ENCODE measurements at regions not wholly inside any gene's neighbourhood (a gene's known extent, or its start where the extent isn't known, plus 50 kb on each side); places are given as distances from the start of the nearest gene placed in this dataset.

- no peak overlapping the region for H3K14ac ChIP-seq (ENCODE audit: low read length)
- no peak overlapping the region for H3K4ac ChIP-seq (ENCODE audit: low read depth, low read length)
These were observed 215.1 kb upstream of the ARRDC3 start for GRCh38 chr5:91598216-91598615.

GRCh38 chr5:91595424-91595823, 212.3 kb upstream of the ARRDC3 start:
- Histone ChIP-seq H3K4me2 (ENCODE audit: low read length) (no peak overlapping the region), H3K27me3 (ENCODE audit: insufficient read depth, low read length) (no peaks in the 10 kb centered on the region), H3K79me1 (ENCODE audit: low read length) (no peaks in the 10 kb centered on the region), H2BK12ac (ENCODE audit: low read length) (no peak overlapping the region), H4K91ac (ENCODE audit: low read depth, low read length) (no peak overlapping the region), H3K36me3 (ENCODE audit: control insufficient read depth in 1 of 2, insufficient read depth in 2 of 2, low read length in 2 of 2) (no peaks in the 10 kb centered on the region), H3K4me1 (ENCODE audit: control insufficient read depth in 1 of 2, insufficient read depth in 2 of 2, low read length in 2 of 2) (no peaks in the 10 kb centered on the region), H3K23ac (ENCODE audit: low read length) (no peak overlapping the region), H2BK5ac (ENCODE audit: low read depth, low read length, poor library complexity) (no peak overlapping the region), H4K12ac (ENCODE audit: low read depth, low read length) (no peak overlapping the region), H2BK120ac (ENCODE audit: insufficient read depth, low read length, poor library complexity) (no peak overlapping the region), H3K4me3 (ENCODE audit: low read depth, low read length) (no peak overlapping the region), H3K4ac (ENCODE audit: low read depth, low read length) (no peak overlapping the region), H2AK5ac (ENCODE audit: low read length) (no peak overlapping the region), H4K8ac (ENCODE audit: low read depth, low read length) (no peak overlapping the region), H3K9me3 (ENCODE audit: insufficient read depth, low read depth, low read length) (no peaks in the 10 kb centered on the region), H3K27ac (ENCODE audit: low read depth, low read length) (no peak overlapping the region), H3K79me2 (ENCODE audit: control insufficient read depth, insufficient read depth, low read length, poor library complexity) (no peaks in the 10 kb centered on the region), H3K18ac (ENCODE audit: low read length) (no peak overlapping the region), H3K9ac (ENCODE audit: low read length) (no peak overlapping the region), H3K14ac (ENCODE audit: low read length) (no peak overlapping the region), H2AFZ (ENCODE audit: insufficient read depth, low read length, poor library complexity) (no peak overlapping the region)
- DNase-seq, result no peak
- WGBS (ENCODE audit: extremely low coverage, insufficient coverage, insufficient read length), result no CpG with 5 or more reads among the region's 3 CpGs

More at GRCh38 chr5:91598216-91598615, 215.1 kb upstream of the ARRDC3 start:
- Histone ChIP-seq H3K4me2 (ENCODE audit: low read length) (no peak overlapping the region), H3K18ac (ENCODE audit: low read length) (no peak overlapping the region), H4K8ac (ENCODE audit: low read depth, low read length) (no peak overlapping the region), H3K79me1 (ENCODE audit: low read length) (no peaks in the 10 kb centered on the region), H3K9me3 (ENCODE audit: insufficient read depth, low read depth, low read length) (no peaks in the 10 kb centered on the region), H3K4me3 (ENCODE audit: low read depth, low read length) (no peak overlapping the region), H2AK5ac (ENCODE audit: low read length) (no peak overlapping the region), H3K27ac (ENCODE audit: low read depth, low read length) (no peak overlapping the region), H2BK12ac (ENCODE audit: low read length) (no peak overlapping the region), H4K91ac (ENCODE audit: low read depth, low read length) (no peak overlapping the region), H2BK120ac (ENCODE audit: insufficient read depth, low read length, poor library complexity) (no peak overlapping the region), H4K12ac (ENCODE audit: low read depth, low read length) (no peak overlapping the region), H3K4me1 (ENCODE audit: control insufficient read depth in 1 of 2, insufficient read depth in 2 of 2, low read length in 2 of 2) (no peaks in the 10 kb centered on the region), H3K79me2 (ENCODE audit: control insufficient read depth, insufficient read depth, low read length, poor library complexity) (no peaks in the 10 kb centered on the region), H3K9ac (ENCODE audit: low read length) (no peak overlapping the region), H3K23ac (ENCODE audit: low read length) (no peak overlapping the region), H3K36me3 (ENCODE audit: control insufficient read depth in 1 of 2, insufficient read depth in 2 of 2, low read length in 2 of 2) (no peaks in the 10 kb centered on the region), H3K27me3 (ENCODE audit: insufficient read depth, low read length) (no peaks in the 10 kb centered on the region), H2BK5ac (ENCODE audit: low read depth, low read length, poor library complexity) (no peak overlapping the region), H2AFZ (ENCODE audit: insufficient read depth, low read length, poor library complexity) (no peak overlapping the region)
- WGBS (ENCODE audit: extremely low coverage, insufficient coverage, insufficient read length), result no CpG with 5 or more reads among the region's 2 CpGs
- no peak for DNase-seq

GRCh38 chr5:91591076-91591475, 208.0 kb upstream of the ARRDC3 start:
- Histone ChIP-seq H3K27ac (ENCODE audit: low read depth, low read length) (no peak overlapping the region), H3K4ac (ENCODE audit: low read depth, low read length) (no peak overlapping the region), H4K8ac (ENCODE audit: low read depth, low read length) (no peak overlapping the region), H2BK12ac (ENCODE audit: low read length) (no peak overlapping the region), H3K27me3 (ENCODE audit: insufficient read depth, low read length) (no peaks in the 10 kb centered on the region), H2AFZ (ENCODE audit: insufficient read depth, low read length, poor library complexity) (no peak overlapping the region), H3K36me3 (ENCODE audit: control insufficient read depth in 1 of 2, insufficient read depth in 2 of 2, low read length in 2 of 2) (no peaks in the 10 kb centered on the region), H3K4me2 (ENCODE audit: low read length) (no peak overlapping the region), H2AK5ac (ENCODE audit: low read length) (no peak overlapping the region), H3K4me3 (ENCODE audit: low read depth, low read length) (no peak overlapping the region), H3K14ac (ENCODE audit: low read length) (no peak overlapping the region), H2BK120ac (ENCODE audit: insufficient read depth, low read length, poor library complexity) (no peak overlapping the region), H2BK5ac (ENCODE audit: low read depth, low read length, poor library complexity) (no peak overlapping the region), H3K79me1 (ENCODE audit: low read length) (no peaks in the 10 kb centered on the region), H3K23ac (ENCODE audit: low read length) (no peak overlapping the region), H3K79me2 (ENCODE audit: control insufficient read depth, insufficient read depth, low read length, poor library complexity) (no peaks in the 10 kb centered on the region), H3K18ac (ENCODE audit: low read length) (no peak overlapping the region), H4K91ac (ENCODE audit: low read depth, low read length) (no peak overlapping the region), H3K9me3 (ENCODE audit: insufficient read depth, low read depth, low read length) (no peaks in the 10 kb centered on the region), H3K4me1 (ENCODE audit: control insufficient read depth in 1 of 2, insufficient read depth in 2 of 2, low read length in 2 of 2) (no peaks in the 10 kb centered on the region), H4K12ac (ENCODE audit: low read depth, low read length) (no peak overlapping the region), H3K9ac (ENCODE audit: low read length) (no peak overlapping the region)
- no peak for DNase-seq
- WGBS (ENCODE audit: extremely low coverage, insufficient coverage, insufficient read length), result no CpG with 5 or more reads among the region's 1 CpG

- H3K79me1 ChIP-seq (ENCODE audit: low read length), result no peaks in the 10 kb centered on the region
- H3K79me2 ChIP-seq (ENCODE audit: control insufficient read depth, insufficient read depth, low read length, poor library complexity), result no peaks in the 10 kb centered on the region
- no peak overlapping the region for H2BK12ac ChIP-seq (ENCODE audit: low read length)
- no peaks in the 10 kb centered on the region for H3K9me3 ChIP-seq (ENCODE audit: insufficient read depth, low read depth, low read length)
- no peak overlapping the region for H3K4me2 ChIP-seq (ENCODE audit: low read length)
- H3K36me3 ChIP-seq (ENCODE audit: control insufficient read depth in 1 of 2, insufficient read depth in 2 of 2, low read length in 2 of 2), result no peaks in the 10 kb centered on the region
- H4K12ac ChIP-seq (ENCODE audit: low read depth, low read length), result no peak overlapping the region
- no peak overlapping the region for H2AK5ac ChIP-seq (ENCODE audit: low read length)
- no peak overlapping the region for H3K9ac ChIP-seq (ENCODE audit: low read length)
- no peak overlapping the region for H2AFZ ChIP-seq (ENCODE audit: insufficient read depth, low read length, poor library complexity)
- H3K4ac ChIP-seq (ENCODE audit: low read depth, low read length), result no peak overlapping the region
- no peak overlapping the region for H3K14ac ChIP-seq (ENCODE audit: low read length)
- no peak overlapping the region for H3K4me3 ChIP-seq (ENCODE audit: low read depth, low read length)
- H3K4me1 ChIP-seq (ENCODE audit: control insufficient read depth in 1 of 2, insufficient read depth in 2 of 2, low read length in 2 of 2), result no peaks in the 10 kb centered on the region
- no CpG with 5 or more reads among the region's 2 CpGs for WGBS (ENCODE audit: extremely low coverage, insufficient coverage, insufficient read length)
- no peak overlapping the region for H4K8ac ChIP-seq (ENCODE audit: low read depth, low read length)
- DNase-seq, result no peak
- no peak overlapping the region for H3K18ac ChIP-seq (ENCODE audit: low read length)
- no peak overlapping the region for H3K27ac ChIP-seq (ENCODE audit: low read depth, low read length)
- no peak overlapping the region for H2BK120ac ChIP-seq (ENCODE audit: insufficient read depth, low read length, poor library complexity)
- H2BK5ac ChIP-seq (ENCODE audit: low read depth, low read length, poor library complexity), result no peak overlapping the region
- H4K91ac ChIP-seq (ENCODE audit: low read depth, low read length), result no peak overlapping the region
- H3K23ac ChIP-seq (ENCODE audit: low read length), result no peak overlapping the region
- no peaks in the 10 kb centered on the region for H3K27me3 ChIP-seq (ENCODE audit: insufficient read depth, low read length)
These were observed 203.1 kb upstream of the ARRDC3 start for GRCh38 chr5:91586232-91586631.
